ENCODE measurements at regions not wholly inside any gene's neighbourhood (a gene's known extent, or its start where the extent isn't known, plus 50 kb on each side); places are given as distances from the start of the nearest gene placed in this dataset.
"Not testable (repeated sequence)": the region's sequence is repeated elsewhere in the genome, so short reads cannot be mapped to it uniquely, and the experiment has no call there.

DNA sequence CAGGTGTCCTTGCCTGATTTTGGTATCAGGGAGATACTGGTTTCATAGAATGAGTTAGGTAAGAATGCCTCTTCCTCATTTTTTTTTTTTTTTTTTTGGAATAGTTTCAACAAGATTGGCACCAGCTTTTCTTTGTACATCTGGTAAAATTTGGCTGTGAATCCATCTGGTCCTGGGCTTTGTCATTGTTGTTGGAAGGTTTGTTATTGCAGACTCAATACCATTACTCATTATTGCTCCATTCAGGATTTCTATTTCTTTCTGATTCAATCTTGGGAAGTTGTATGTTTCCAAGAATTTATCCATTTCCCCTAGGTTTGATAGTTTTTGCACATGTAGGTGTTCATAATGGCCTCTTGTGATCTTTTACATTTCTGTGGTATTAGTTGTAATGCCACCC is 126.0 kb upstream of the KITLG start:
- no peak for DNase-seq (ENCODE audit: low read depth)

DNA sequence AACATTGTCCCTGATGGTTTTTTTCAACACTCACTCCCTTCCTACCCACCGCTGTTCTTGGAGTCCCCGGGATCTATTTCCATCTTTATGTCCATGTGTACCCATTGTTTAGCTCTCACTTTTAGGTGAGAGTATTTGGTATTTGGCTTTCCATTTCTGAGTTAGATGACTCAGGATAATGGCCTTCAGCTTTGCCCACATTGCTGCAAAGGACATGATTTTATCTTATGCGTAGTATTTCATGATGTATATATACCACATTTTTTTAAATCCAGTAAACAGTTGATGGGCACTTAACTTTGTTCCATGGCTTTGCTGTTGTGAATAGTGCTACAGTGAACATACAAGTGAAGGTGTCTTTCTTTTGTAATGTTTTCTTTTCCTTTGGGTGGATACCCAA is 123.5 kb upstream of the KITLG start:
- DNase-seq (ENCODE audit: low read depth) = no peak

DNA sequence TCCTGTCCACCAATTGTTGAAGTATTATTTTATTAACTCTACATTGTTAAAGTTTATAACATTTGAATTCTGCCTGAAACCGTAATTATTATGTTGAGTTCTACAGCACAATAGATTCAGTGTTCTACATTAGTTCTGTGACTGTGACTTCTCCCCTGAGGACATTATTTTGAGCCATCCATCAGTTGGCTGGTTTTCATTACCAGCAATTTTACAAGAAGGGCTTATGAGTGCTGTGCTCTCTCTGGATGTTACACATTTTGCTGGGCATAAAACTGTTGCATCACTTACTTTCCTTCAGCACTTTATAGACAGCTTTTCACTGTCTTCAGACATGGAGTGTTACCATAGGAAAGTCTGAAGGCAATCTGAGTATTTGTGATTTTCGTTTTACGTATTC is 118.2 kb upstream of the KITLG start:
- no peak for DNase-seq (ENCODE audit: low read depth)

DNA sequence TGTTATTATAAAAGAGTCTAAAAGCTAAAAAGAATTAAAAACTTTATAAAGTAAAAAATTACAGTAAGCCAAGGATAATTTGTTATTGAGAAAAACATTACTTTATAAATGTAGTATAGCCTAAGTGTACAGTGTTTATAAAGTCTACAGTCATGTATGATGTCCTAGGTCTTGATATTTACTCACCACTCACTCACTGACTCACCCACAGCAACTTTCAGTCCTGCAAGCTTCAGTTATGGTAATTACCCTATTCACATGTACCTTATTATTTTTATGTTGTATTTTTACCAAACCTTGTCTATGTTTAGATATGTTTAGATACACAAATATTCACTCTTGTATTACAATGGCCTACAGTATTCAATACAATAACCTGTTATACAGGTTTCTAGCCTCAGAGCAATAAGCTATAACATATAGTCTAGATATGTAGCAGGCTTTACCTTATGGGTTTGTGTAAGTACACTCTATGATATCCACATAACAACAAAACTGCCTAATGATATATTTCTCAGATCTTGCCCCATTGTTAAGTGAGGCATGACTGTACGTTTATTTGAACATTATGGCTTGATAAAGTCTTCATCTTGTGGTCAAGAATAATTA is 113.7 kb upstream of the KITLG start:
- no peak for DNase-seq (ENCODE audit: low read depth)

DNA sequence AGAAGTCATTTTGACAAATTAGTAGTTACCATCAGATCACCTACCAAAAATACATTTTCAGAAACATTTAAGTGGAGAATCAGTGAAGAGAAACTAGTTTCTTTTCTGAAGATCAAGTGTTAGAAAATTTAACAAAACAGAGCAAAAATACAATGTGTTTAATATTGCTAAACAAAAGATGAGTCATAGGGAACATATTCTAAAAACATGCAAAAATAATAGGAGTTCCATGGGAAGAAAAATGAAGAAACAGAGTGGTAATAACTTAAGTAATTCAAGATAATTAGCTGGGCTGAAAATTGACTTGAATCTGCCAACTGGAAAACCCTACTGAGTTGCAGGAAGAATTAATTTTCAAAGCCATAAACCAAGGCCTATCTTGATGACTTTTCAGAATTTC is 111.5 kb upstream of the KITLG start:
- DNase-seq (ENCODE audit: low read depth) = no peak

DNA sequence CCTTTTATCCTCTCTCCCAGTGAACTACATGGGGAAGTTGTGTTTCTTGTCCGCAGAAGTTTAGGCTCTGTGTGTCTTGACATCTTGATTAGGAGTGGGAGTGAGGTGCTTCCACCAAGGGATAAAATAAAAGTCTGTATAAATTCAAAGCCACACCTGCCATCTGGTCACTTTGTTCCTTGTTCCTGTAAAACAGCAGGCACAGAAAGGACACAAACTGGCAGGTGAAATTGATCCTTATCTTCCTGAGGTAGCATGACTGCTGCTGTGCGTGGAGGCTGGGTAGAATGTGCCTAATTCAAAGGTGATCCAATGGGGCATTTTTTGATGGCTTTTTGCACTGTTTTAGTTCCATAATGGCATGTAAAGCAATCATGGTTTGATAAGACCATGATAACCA is 104.3 kb upstream of the KITLG start:
- no peak for DNase-seq (ENCODE audit: low read depth)

DNA sequence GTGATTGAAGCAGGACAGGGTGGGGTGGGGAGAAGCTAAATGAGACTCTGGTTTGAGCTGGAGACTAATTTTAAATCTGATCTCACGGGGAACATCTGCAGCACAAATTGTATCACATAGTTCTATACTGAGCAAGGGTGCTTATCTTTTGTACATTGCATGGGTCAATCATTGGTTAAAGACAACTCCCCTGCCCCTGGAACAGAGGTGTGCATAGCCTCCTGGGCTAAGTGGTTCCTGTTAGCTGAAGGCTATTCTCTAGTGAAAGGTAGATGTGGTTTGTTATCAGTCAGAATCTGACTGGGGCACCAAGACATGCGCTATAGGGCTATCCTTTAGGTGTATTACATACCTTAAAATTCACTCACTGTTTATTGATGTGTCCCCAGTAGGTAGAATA is 103.9 kb upstream of the KITLG start:
- DNase-seq (ENCODE audit: low read depth) = no peak

DNA sequence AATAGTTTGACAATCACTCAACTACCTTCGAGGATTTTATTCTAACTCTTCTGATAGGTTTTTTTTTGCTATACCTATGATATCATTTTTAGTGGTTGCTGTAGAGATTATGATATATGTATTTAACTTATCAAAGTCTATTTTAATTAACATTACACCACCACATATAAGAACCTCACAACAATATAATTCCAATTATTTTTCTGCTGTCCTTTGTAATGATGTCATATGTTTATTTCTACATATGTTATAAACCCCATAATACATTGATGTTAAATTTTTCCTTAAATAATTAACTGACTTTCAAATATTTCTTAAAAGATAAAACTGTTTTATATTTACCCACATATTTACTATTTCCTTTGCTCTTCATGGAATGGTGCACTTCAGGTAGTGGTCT is 103.4 kb upstream of the KITLG start:
- DNase-seq (ENCODE audit: low read depth) = no peak

DNA sequence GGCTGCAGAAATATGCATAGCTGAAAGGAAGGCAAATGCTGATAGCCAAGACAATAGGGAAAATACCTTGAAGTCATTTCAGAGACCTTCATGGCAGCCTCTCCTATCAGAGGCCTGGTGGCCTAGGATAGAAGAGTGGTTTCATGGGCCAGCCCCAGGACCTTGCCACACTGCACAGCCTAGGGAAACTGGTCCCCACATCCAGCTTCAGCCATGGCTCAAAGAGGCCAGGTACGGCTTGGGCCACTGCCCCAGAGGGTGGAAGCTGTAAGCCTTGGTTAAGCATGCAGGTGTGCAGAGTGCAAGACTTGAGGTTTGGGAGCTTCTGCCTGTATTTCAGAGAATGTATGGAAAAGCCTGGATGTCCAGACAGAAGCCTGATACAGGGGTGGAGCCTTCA is 101.0 kb upstream of the KITLG start:
- DNase-seq (ENCODE audit: low read depth) = no peak

DNA sequence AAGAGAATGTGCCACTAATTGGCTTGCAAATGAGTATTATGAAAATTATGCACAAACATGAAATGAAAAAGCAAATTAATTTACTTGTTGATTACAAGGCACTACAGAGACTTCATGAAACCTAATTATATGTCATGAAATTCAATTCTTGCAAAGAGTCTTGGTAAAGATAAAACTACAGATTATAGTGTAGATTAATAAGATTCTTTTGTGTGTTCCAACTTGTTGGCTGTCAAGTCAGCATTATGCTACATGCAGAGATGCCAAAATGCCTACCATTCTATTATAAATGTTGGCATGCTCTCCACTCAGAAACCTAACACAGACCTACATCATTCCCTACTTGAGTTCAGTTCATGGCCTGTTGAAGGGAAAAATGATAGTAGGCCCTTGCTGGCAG is 97.2 kb upstream of the KITLG start:
- no peak for DNase-seq (ENCODE audit: low read depth)

DNA sequence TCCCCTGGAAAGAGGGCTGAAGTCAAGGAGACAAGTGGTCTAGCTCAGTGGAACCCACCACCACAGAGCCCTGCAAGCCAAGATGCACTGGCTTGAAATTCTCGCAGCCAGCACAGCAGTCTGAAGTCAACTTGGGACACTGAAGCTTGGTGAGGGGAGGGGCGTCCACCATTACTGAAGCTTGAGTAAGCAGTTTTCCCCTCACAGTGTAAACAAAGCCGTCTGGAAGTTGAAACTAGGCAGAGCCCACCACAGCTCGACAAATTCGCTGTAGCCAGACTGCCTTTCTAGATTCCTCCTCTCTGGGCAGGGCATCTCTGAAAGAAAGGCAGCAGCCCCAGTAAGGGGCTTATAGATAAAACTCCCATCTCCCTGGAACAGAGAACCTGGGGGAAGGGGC is 87.3 kb upstream of the KITLG start:
- not testable (repeated sequence) for DNase-seq (ENCODE audit: low read depth)

DNA sequence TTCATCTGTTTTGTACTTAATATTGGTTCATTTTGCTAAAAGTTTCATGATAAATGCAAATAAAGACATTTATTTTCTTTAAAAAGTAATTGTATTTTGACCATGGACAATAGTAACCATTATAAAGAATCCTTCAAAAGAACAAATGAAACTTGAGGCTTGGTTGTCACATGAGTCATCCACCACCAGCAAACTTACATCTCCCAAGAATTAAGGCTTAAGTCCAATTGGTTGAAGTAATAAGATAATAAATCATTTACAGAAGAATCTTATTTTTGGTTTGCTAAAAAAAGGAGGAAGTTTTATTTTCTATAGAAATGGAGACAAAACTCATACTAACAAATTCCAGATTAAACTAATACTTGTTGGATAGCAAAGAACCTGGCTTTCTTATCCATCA is 84.8 kb upstream of the KITLG start:
- no peak for DNase-seq (ENCODE audit: low read depth)

DNA sequence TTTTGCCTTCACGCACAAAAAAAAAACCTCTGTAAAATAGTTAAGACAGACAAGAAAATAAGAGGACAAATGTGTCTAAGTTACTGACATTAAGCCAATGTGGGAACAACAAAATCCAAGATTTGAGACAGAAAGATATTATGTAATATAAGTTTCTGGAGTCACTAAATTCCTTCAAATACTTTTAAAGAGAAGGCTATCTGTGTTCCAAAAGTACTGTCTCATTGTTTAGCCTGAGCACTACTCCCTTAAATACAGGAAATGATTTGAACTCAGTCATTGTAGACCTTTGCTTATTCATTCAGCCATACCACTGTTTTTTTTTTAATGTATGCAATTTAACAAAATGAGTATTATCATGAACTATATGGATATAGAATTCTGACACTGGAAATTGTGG is 82.7 kb upstream of the KITLG start:
- no peak for DNase-seq (ENCODE audit: low read depth)

DNA sequence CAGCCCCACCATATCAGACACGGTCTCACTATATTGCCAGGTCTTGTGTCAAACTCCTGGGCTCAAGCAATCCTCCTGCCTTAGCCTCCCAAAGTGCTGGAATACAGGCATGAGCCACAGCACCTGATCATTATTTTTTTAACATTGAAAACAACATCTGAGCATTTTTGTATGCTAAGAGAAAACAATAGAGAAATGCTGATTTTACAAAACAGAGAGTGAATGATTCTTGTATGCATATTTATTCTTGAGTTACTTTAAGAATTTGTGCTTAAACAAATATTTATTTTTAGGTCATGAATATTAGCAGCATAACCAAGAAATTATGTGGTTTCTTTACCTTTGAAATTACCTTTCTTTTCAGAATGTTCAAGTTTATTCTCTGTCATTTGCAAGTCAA is 81.8 kb upstream of the KITLG start:
- no peak for DNase-seq (ENCODE audit: low read depth)

DNA sequence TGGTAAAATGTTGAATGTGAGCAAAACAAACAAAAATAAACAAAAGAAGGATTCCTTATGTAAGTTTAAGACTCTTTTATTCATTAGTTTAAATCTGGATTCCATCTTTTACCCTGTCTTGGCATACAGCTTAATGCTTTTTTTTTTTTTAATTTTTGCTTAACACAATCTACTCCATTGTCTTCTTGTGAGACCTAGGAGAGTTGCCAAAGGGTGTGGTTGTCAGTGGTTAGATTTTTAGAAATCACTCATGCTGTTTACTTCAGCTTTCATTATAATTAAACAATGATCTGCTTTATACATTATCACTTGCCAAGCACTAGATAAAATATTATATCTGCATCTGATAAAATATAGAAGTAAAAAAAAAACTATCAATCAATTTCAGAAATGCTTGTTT is 77.7 kb upstream of the KITLG start:
- DNase-seq (ENCODE audit: low read depth) = no peak

DNA sequence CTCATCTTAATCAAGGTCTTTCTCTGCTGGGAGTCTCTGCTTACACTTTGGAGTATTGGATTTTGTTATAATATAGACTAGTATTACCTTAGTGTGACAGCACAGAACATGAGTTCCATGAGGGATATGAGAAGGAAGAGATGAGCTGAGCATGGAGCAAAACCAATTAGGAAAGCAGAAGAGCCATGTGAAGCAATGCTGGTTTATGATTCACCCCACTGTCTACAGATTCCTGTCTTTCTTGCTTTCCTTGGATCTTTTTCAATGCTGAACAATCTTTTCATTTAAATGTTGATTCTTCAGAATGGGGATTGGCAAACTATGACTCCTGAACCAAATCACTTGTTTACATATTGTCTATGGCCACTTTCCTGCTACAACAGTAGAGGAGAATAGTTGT is 70.4 kb upstream of the KITLG start:
- no peak for DNase-seq (ENCODE audit: low read depth)

DNA sequence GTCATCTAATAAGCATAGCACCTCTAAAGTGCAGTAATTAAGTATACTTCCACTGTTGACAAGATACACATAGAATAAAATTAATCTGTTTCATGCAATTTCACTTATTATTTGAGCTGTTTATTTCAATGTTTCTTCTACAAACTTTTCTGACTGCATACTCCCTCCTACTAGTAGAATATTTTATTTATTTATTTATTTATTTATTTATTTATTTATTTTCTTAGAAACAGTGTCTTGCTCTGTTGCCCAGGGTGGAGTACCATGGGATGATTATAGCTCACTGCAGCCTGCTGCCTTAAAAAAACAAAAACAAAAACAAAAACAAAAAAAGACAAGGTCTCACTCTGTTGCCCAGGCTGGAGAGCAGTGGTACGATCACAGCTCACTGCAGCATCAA is 68.4 kb upstream of the KITLG start:
- DNase-seq (ENCODE audit: low read depth) = no peak

DNA sequence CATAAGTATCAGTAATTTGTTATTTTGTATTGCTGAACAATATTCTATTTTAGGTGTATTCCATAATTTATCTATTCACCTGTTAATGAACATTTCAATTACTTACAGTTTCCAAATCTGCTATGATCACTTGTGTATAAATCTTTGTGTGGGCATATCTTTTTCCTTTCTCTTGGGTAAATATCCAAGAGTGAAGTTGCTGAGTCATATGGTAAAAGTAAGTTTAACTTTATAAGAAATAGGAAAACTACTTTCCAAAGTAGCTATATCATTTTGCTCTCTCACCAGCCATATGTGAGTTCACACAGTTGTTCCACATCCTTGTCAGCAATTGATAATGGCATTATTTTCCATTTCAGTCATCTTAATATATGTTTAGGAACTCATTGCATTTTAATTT is 66.6 kb upstream of the KITLG start:
- DNase-seq (ENCODE audit: low read depth) = no peak

DNA sequence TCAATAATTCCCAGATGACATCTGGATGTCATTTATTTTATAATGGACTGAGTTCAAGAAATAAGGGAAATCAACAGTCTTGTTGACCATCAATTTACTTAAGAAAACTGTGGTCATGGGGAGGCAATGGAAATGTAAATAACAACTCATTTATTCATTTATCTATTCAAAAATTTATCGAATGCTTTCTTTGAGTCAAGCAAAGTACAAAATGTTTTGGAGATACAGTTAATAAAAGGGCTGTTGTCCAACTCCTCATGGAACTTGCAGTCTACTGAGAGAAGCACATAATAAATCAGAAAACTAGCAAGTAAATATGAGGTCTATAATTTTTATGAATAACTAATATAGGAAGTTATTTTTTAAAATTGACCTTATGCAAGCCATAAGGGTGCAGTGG is 65.5 kb upstream of the KITLG start:
- DNase-seq (ENCODE audit: low read depth) = no peak

DNA sequence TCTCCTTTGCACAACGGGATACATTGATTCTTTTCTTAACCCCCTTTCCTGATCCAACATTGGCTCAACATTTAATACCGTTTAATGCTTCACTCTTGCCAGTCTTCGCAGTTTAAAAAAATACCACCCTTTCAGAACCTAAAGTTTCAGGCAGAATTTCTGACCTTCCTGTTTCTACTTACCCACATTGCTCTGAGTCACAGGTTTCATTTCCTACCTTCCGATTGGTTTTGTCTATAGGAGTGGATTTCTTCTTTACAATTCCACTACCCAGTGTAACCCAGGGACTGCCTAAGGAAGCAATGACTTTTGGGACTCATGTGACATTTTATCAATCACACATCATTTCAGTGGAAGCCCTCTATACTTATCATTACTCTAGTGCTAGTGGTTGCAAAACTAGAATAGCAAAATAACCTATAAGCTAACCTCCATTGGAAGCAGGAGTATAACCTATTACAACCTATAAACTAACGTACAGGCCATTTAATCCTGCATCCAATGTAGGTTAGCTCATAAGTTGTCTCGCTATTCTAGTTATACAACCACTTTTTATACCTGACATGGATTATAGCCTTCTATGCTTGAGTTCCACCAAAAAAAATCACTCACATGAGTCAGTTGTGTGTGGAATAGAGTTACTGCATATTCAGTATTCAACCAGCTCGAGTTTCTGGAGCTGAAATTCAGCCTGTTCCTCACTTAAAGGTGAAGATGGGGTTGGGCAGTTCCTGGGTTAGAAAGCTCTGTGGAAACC is 64.9 kb upstream of the KITLG start:
- no peak for DNase-seq (ENCODE audit: low read depth)

DNA sequence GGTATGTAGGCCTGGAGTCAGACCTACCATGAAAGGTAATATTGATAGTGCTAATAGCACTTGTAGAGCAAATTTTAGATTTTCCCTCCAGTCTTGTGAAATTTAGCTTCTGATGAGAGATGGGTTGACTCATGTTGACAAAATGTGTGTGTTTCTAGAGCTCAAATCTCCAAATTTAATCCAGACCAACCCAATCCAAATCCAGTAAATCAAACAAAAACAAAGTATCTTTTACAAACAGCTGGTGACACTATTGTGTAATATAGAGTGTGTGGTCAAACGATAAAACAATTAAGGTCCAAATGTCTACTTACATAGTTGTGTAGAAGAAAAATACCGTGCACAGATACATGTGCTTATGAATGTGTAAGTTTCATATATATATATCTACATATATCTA is 63.4 kb upstream of the KITLG start:
- DNase-seq (ENCODE audit: low read depth) = no peak

DNA sequence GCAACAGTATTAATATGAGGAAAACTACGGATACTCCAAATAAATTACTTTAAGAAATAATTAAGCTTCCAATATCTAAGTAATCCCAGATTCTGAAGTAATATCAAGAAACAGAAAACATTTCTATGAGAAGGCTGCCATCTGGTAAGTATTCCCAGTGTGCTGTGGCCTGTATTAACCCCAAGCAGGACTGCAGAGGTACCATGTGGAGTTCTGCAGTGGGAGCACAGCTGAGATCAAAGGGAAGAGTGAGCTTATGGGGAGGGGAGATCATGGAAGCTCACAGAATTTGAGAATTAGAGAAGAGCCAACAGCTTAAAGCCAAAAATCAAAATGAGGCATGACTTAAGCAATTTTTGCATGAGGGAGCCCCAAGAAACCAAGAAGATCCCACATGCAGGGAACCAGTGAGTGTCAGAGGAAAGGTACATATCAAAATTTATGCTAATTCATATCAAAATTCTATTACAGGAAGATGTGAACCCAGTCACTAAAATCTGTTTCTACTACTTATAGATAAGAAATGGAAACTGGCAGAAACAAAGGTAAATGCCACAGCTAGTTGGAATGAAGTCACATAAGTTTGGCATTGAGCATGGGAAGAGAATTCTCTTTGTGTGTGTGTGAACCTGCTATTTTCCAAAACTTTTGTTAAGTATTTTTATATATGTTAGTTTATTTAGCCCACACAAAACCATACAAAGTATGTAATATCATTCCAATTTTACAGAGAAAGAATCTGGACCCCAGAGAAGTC is 62.6 kb upstream of the KITLG start:
- no peak for DNase-seq (ENCODE audit: low read depth)

DNA sequence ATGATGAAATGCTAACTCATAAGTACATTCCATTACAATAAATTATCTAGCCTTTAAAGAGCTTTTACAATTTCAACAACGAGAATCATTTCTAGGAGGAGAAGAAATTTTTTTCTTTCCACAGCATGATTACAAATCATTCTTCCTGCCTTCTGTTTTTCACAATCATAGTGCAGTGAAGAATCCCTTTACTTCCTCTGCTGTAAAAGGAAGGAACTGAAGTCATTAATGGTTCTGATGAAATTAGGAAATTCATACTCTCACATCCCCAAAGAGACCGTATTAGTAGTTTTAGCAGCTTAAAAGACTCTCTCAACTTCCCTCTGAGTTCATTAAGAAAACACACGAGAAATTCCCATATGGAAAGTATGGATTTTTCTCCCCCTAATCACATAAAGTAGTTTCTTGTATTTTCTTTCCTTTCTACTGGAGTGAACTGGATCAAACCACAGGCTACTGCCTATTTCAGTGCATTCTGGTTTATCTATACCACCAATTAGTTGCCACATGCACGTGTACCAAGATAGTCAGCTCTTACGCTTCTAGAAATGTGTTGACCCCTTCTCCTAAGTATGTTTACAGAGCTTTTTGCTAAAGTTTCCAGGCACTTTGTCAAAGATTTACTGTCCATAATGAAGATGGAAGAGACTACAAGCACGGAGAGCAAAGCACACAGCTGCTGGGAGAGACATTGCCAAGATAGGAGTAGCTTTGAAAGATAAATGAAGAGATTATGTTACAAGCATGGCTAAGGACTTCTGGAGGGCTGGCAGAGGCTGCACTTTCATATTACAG is 58.9 kb upstream of the KITLG start:
- no peak for DNase-seq (ENCODE audit: low read depth)
